ENCODE measurements at regions not wholly inside any gene's neighbourhood (a gene's known extent, or its start where the extent isn't known, plus 50 kb on each side); places are given as distances from the start of the nearest gene placed in this dataset.

- no peak for DNase-seq
These were observed 106.7 kb upstream of the TMPO start for GRCh38 chr12:98408681-98409080.

- no peak for DNase-seq
These were observed 105.8 kb upstream of the TMPO start for GRCh38 chr12:98409548-98409947.

- DNase-seq, result no peak
These were observed 105.0 kb upstream of the TMPO start for GRCh38 chr12:98410356-98410755.

- DNase-seq, result peak; percentile 72
These were observed 98.5 kb upstream of the TMPO start for GRCh38 chr12:98416845-98417244.

- no peak for DNase-seq
These were observed 98.1 kb upstream of the TMPO start for GRCh38 chr12:98417266-98417665.

- DNase-seq, result peak; percentile 99
These were observed 96.9 kb upstream of the TMPO start for GRCh38 chr12:98418357-98419075.

- DNase-seq, result no peak
These were observed 96.2 kb upstream of the TMPO start for GRCh38 chr12:98419081-98419794.

- no peak for DNase-seq
These were observed 95.5 kb upstream of the TMPO start for GRCh38 chr12:98419795-98420404.

GRCh38 chr12:98420461-98420860 is 94.9 kb upstream of the TMPO start:
- no peak for DNase-seq

- no peak for DNase-seq
These were observed 94.1 kb upstream of the TMPO start for GRCh38 chr12:98421316-98421715.

- no peak for DNase-seq
These were observed 93.0 kb upstream of the TMPO start for GRCh38 chr12:98422359-98422758.

- no peak for DNase-seq
These were observed 92.6 kb upstream of the TMPO start for GRCh38 chr12:98422812-98423211.

GRCh38 chr12:98423963-98424362 is 91.4 kb upstream of the TMPO start:
- DNase-seq, result no peak

- DNase-seq, result peak; percentile 90
These were observed 90.5 kb upstream of the TMPO start for GRCh38 chr12:98424726-98425401.

GRCh38 chr12:98425859-98426258 is 89.5 kb upstream of the TMPO start:
- DNase-seq, result no peak

- DNase-seq, result no peak
These were observed 84.3 kb upstream of the TMPO start for GRCh38 chr12:98431089-98431488.

GRCh38 chr12:98437166-98437565 is 78.2 kb upstream of the TMPO start:
- DNase-seq, result no peak

- no peak for DNase-seq
These were observed 77.4 kb upstream of the TMPO start for GRCh38 chr12:98437806-98438595.

GRCh38 chr12:98438656-98439230 is 76.6 kb upstream of the TMPO start:
- DNase-seq, result no peak

GRCh38 chr12:98439471-98439951 is 75.9 kb upstream of the TMPO start:
- peak; percentile 70 for DNase-seq

- peak; percentile 95 for DNase-seq
These were observed 75.3 kb upstream of the TMPO start for GRCh38 chr12:98439981-98440581.

GRCh38 chr12:98446060-98446459 is 69.3 kb upstream of the TMPO start:
- DNase-seq, result no peak
